ENCODE measurements at regions not wholly inside any gene's neighbourhood (a gene's known extent, or its start where the extent isn't known, plus 50 kb on each side); places are given as distances from the start of the nearest gene placed in this dataset.

DNA sequence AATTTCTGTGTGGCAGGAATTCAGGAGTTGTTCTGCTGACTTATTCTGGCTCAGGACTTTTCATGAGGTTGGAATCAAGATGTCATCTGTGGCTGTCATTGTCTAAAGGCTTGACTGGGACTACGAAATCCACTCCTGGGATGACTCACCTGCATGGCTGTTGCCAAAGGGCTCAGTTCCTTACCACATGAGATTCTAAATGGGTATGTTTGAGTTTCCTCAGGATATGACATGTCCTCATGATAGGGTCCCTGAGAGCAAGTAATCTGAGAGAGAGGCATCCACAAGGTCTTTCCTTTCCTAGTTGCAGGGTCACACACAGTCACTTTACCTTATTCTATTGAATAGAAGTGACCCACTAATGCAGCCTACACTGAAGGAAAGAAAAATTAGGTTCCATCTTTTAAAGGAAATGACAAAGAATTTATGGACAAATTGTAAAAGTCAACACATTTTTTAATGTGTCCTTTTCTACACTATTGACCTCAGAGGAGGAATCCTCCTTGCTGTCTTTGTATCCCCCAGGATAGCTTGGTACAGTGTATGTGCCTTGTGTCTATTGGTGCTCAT, 1025.0 kb upstream of the GJE1 start:
- Histone ChIP-seq H3K9ac (ENCODE audit: low read depth, low read length) (no peak overlapping the region), H3K4me3 (ENCODE audit: low read length) (no peak overlapping the region), H3K27ac (ENCODE audit: low read depth, low read length) (no peak overlapping the region; the same call in 1 of the 2 replicates), H3K4me1 (ENCODE audit: insufficient read depth, low read length) (peaks cover 46% of the 10 kb centered on the region), H3K27me3 (ENCODE audit: insufficient read depth, low read length) (no peaks in the 10 kb centered on the region), H3K9me3 (ENCODE audit: insufficient read depth, low read depth, low read length) (0 out of 2 replicates have a peak, but pooled peaks cover 2% of the 10 kb centered on the region), H3K36me3 (ENCODE audit: insufficient read depth, low read length) (no peaks in the 10 kb centered on the region)
- 79% methylated on average over 1 of the region's 1 CpG for WGBS

DNA sequence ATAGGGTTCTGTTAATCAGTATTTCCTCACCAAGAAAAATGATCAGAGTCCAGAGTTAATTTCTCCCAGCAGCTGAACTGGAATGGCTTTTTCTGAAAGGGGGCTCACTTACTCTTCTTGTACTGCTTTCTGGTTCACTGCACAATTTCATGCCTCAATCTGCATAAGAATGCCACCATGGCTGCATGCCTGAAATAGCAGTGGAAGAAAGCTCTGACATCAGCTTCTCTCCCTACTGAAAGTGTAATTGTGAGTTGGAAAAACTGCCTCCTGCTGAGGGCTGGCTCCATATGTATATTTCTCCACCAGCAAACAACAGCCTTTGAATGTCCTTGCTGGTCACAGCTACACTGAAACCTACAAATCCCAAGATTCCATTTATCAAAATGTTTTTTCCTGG, 1027.2 kb upstream of the GJE1 start:
- H3K9ac ChIP-seq (ENCODE audit: low read depth, low read length): peak overlapping the region; percentile 45

DNA sequence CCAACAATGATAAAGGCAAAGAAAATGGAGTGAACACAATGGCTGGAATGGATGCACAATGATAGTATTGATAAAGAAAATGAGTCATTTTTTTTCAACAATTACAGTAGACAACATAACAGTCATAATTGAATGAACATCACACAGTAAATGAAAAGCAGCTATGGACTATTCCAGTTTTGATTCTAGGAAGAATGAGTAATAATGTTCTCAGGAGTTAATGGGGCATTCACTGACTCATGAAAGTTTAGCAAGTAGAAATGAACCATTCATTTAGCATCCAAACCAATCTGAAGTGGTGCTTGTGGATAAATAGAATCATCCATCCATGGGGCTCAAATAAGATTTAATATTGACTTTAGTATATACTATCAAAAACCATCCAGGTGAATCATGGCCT, 1029.5 kb upstream of the GJE1 start:
- H3K27ac ChIP-seq (ENCODE audit: low read depth, low read length): no peak overlapping the region
- H3K36me3 ChIP-seq (ENCODE audit: insufficient read depth, low read length): no peaks in the 10 kb centered on the region
- no peak overlapping the region for H3K4me3 ChIP-seq (ENCODE audit: low read length)
- no peaks in the 10 kb centered on the region for H3K27me3 ChIP-seq (ENCODE audit: insufficient read depth, low read length)
- 0 out of 2 replicates have a peak, but pooled peaks cover 2% of the 10 kb centered on the region for H3K9me3 ChIP-seq (ENCODE audit: insufficient read depth, low read depth, low read length)
- H3K9ac ChIP-seq (ENCODE audit: low read depth, low read length): no peak overlapping the region
- H3K4me1 ChIP-seq (ENCODE audit: insufficient read depth, low read length): peaks cover 27% of the 10 kb centered on the region

More for the DNA sequence above, 1027.2 kb upstream of the GJE1 start:
- H3K27me3 ChIP-seq (ENCODE audit: insufficient read depth, low read length): no peaks in the 10 kb centered on the region
- H3K36me3 ChIP-seq (ENCODE audit: insufficient read depth, low read length): no peaks in the 10 kb centered on the region
- H3K27ac ChIP-seq (ENCODE audit: low read depth, low read length): peak overlapping the region; percentile 93
- H3K4me1 ChIP-seq (ENCODE audit: insufficient read depth, low read length): peaks cover 29% of the 10 kb centered on the region
- no peak overlapping the region for H3K4me3 ChIP-seq (ENCODE audit: low read length)
- 0 out of 2 replicates have a peak, but pooled peaks cover 2% of the 10 kb centered on the region for H3K9me3 ChIP-seq (ENCODE audit: insufficient read depth, low read depth, low read length)

DNA sequence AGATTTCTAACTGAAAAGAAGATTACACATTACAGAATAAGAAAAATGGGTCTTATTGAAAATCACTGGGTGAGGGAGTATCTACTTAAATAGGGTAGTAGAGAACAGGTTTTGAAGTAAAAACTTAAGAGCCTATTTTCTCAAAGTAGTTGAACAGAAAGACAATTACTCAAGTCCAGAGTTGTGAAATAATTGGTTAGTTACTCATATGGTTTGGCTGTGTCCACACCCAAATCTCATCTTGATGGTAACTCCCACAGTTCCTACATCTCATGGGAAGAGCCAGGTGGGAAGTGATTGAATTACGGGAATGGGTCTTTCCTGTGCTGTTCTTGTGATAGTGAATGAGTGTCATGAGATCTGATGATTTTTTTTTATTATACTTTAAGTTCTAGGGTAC, 1035.3 kb upstream of the GJE1 start:
- H3K4me3 ChIP-seq (ENCODE audit: low read length): no peak overlapping the region
- H3K36me3 ChIP-seq (ENCODE audit: insufficient read depth, low read length): no peaks in the 10 kb centered on the region
- WGBS: 100% methylated on average over 1 of the region's 1 CpG
- no peaks in the 10 kb centered on the region for H3K9me3 ChIP-seq (ENCODE audit: insufficient read depth, low read depth, low read length)
- H3K27ac ChIP-seq (ENCODE audit: low read depth, low read length): no peak overlapping the region
- H3K4me1 ChIP-seq (ENCODE audit: insufficient read depth, low read length): no peaks in the 10 kb centered on the region
- no peak overlapping the region for H3K9ac ChIP-seq (ENCODE audit: low read depth, low read length)
- no peaks in the 10 kb centered on the region for H3K27me3 ChIP-seq (ENCODE audit: insufficient read depth, low read length)

DNA sequence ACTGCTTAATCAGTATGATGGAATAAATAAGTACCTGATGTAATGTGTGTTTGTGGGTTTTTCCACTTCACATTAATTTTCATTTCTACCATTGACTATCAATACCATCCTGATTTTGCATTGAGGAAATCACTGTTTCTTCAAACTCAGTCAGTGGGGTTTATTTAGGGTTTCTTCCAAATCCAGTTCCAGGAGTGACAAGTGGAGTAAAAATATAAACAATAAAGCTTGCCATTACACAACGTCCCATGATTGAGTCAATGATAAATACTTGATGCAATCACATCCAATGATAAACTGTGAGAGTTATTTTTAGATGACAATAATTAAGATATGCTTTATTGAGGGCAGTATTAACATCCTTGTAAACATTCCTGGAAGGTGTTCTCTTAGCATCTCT, 1037.4 kb upstream of the GJE1 start:
- 83% methylated on average over 1 of the region's 1 CpG for WGBS
- no peak overlapping the region for H3K27ac ChIP-seq (ENCODE audit: low read depth, low read length)
- no peaks in the 10 kb centered on the region for H3K27me3 ChIP-seq (ENCODE audit: insufficient read depth, low read length)
- no peaks in the 10 kb centered on the region for H3K4me1 ChIP-seq (ENCODE audit: insufficient read depth, low read length)
- no peaks in the 10 kb centered on the region for H3K9me3 ChIP-seq (ENCODE audit: insufficient read depth, low read depth, low read length)
- no peak overlapping the region for H3K9ac ChIP-seq (ENCODE audit: low read depth, low read length)
- H3K36me3 ChIP-seq (ENCODE audit: insufficient read depth, low read length): no peaks in the 10 kb centered on the region
- H3K4me3 ChIP-seq (ENCODE audit: low read length): no peak overlapping the region

DNA sequence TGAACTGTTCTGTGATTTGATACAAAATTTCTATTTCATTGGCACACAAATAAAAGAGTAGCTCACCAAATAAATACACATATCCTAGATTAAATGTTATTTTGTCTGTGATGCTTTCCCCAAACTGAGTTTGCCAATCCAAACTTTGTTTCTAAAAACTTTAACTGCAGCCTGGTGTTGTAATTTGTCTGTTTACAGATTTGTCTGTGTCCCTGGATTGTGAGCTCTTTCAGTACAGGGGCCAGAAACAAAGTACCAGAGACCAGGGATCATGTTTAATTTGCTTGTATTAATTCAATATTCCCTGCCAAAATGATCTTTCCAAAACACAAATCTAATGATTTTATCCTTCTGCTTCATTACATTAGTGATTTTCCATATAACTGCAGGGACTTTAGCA, 1044.6 kb upstream of the GJE1 start:
- H3K27ac ChIP-seq (ENCODE audit: low read depth, low read length): no peak overlapping the region
- no peaks in the 10 kb centered on the region for H3K9me3 ChIP-seq (ENCODE audit: insufficient read depth, low read depth, low read length)
- H3K9ac ChIP-seq (ENCODE audit: low read depth, low read length): no peak overlapping the region
- H3K4me3 ChIP-seq (ENCODE audit: low read length): no peak overlapping the region
- H3K4me1 ChIP-seq (ENCODE audit: insufficient read depth, low read length): no peaks in the 10 kb centered on the region
- H3K27me3 ChIP-seq (ENCODE audit: insufficient read depth, low read length): no peaks in the 10 kb centered on the region
- H3K36me3 ChIP-seq (ENCODE audit: insufficient read depth, low read length): no peaks in the 10 kb centered on the region

DNA sequence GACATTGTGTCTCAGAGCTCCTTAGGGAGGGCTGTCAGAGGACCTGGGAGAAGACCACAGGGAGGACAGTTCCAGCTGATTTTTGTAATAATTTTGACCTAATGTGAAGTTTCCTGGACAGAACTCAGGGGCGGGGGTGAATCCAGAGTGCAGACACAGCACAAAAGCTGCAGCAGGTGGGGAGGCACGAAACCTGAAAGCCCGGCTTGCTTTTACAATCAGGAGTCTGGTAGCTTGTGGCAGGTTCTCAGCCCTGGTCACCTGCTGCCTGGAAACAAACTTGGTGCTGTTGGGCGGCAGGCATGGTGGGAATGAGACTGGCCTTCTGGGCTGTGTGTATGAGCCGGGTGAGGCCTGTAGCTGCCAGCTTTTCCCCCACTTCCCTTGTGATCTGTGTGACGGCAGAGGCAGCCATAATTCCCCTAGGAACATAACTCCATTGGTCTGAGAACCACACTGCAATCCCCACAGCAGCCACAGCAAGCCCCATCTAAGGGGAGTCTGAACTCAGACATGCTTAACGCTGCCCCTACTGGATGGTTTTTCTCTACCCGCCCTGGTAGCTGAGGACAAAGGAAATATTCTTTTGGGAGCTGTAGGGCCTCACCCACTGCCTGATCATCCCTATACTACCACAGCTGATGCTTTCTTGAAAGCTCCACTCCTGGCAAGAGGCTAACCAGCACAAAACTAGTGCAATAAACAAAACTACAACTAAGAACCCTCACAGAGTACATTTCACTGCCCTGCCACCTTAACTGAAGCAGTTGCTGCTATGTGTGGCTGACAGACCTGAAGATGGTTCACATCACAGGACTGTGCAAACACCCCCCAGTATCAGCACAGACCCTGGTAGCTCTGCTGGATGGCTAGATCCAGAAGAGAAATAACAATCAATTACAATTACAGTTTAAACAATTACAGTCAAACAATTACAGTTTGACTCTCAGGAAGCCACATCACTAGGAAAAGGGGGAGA, 1055.1 kb upstream of the GJE1 start:
- Histone ChIP-seq H3K9me3 (ENCODE audit: insufficient read depth, low read depth, low read length) (no peaks in the 10 kb centered on the region), H3K27me3 (ENCODE audit: insufficient read depth, low read length) (no peaks in the 10 kb centered on the region), H3K4me3 (ENCODE audit: low read length) (no peak overlapping the region), H3K27ac (ENCODE audit: low read depth, low read length) (no peak overlapping the region), H3K36me3 (ENCODE audit: insufficient read depth, low read length) (no peaks in the 10 kb centered on the region), H3K4me1 (ENCODE audit: insufficient read depth, low read length) (no peaks in the 10 kb centered on the region), H3K9ac (ENCODE audit: low read depth, low read length) (no peak overlapping the region)
- 86% methylated on average over 8 of the region's 8 CpGs for WGBS

DNA sequence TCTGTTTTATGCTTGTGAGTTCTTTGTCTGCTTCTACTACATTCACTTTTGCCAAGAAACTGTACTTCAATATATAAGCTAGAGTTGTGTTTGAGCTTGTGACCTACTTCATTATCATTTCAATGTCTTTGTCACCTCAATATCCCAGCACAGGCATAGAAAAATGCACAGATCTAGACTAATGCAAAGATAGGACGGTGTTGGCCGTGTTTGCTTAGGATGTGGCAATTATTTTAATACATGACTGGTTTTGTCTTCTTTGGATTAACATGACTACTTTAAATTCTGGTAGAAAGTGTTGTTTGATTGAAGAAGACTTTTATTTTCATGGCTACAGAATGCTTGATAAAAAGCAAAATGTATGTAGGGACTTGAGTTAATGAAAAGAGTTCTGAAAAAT, 1075.0 kb upstream of the GJE1 start:
- no peaks in the 10 kb centered on the region for H3K9me3 ChIP-seq (ENCODE audit: insufficient read depth, low read depth, low read length)
- no peaks in the 10 kb centered on the region for H3K27me3 ChIP-seq (ENCODE audit: insufficient read depth, low read length)
- no peak overlapping the region for H3K27ac ChIP-seq (ENCODE audit: low read depth, low read length)
- H3K36me3 ChIP-seq (ENCODE audit: insufficient read depth, low read length): no peaks in the 10 kb centered on the region
- no peak overlapping the region for H3K9ac ChIP-seq (ENCODE audit: low read depth, low read length)
- WGBS: 91% methylated on average over 2 of the region's 2 CpGs
- H3K4me3 ChIP-seq (ENCODE audit: low read length): no peak overlapping the region
- H3K4me1 ChIP-seq (ENCODE audit: insufficient read depth, low read length): no peaks in the 10 kb centered on the region

DNA sequence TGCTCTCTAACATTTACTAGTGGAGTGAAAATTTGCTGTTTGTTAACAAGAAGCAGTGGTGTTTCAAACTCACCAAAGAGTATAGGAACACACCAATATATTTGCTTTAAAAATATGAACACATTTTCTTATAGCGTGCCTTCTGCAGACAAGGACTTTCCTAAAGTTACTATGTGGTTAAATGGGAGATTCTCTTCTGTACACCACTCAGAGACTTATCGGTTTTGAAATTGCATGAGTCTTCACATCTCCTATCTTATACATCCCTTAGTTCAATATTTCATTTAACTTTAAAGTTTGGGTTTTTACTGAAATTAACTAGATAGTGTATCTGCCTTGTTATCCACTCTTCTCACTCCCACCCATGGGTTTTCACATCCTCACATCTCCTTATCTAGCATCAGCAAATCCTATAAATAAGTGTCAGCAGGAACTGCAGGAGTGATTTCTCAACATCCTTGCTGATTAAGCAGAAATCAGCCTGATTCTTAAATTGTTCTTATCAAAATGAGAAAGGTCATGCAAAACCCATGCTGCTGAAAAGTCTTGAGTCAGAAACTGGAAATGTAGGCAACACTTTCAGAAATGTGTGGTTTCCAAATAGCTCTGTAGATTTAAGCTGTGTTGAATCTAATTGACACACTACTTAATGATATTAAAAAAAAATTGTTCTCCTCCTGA, 1075.6 kb upstream of the GJE1 start:
- no peaks in the 10 kb centered on the region for H3K27me3 ChIP-seq (ENCODE audit: insufficient read depth, low read length)
- WGBS: 80% methylated on average over 1 of the region's 2 CpGs
- H3K4me3 ChIP-seq (ENCODE audit: low read length): no peak overlapping the region
- no peaks in the 10 kb centered on the region for H3K4me1 ChIP-seq (ENCODE audit: insufficient read depth, low read length)
- H3K36me3 ChIP-seq (ENCODE audit: insufficient read depth, low read length): no peaks in the 10 kb centered on the region
- no peak overlapping the region for H3K9ac ChIP-seq (ENCODE audit: low read depth, low read length)
- no peaks in the 10 kb centered on the region for H3K9me3 ChIP-seq (ENCODE audit: insufficient read depth, low read depth, low read length)
- H3K27ac ChIP-seq (ENCODE audit: low read depth, low read length): no peak overlapping the region

DNA sequence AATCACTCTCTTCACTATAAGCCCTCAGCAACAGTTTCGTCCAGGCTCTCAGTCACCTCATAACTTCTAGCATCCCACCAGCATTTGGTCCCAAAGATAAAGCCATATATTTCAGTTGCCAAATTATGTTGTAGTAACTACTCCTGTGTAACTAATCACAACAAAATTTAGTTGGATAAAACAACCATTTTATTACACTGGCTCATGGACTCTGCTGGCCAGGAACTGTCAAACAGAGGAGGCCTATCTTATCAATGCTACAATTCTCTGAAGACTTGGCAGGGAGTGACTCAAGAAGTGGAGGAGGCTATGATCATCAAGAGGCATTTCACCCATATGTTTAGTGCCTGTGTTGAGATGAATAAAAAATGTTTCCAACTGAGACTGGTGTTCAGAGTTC, 1082.3 kb upstream of the GJE1 start:
- Histone ChIP-seq H3K9ac (ENCODE audit: low read depth, low read length) (no peak overlapping the region), H3K27ac (ENCODE audit: low read depth, low read length) (no peak overlapping the region), H3K9me3 (ENCODE audit: insufficient read depth, low read depth, low read length) (peaks cover 10% of the 10 kb centered on the region; the same call in 1 of the 2 replicates), H3K4me1 (ENCODE audit: insufficient read depth, low read length) (no peaks in the 10 kb centered on the region), H3K36me3 (ENCODE audit: insufficient read depth, low read length) (no peaks in the 10 kb centered on the region), H3K4me3 (ENCODE audit: low read length) (no peak overlapping the region), H3K27me3 (ENCODE audit: insufficient read depth, low read length) (no peaks in the 10 kb centered on the region)
- WGBS: 94% methylated on average over 1 of the region's 1 CpG

DNA sequence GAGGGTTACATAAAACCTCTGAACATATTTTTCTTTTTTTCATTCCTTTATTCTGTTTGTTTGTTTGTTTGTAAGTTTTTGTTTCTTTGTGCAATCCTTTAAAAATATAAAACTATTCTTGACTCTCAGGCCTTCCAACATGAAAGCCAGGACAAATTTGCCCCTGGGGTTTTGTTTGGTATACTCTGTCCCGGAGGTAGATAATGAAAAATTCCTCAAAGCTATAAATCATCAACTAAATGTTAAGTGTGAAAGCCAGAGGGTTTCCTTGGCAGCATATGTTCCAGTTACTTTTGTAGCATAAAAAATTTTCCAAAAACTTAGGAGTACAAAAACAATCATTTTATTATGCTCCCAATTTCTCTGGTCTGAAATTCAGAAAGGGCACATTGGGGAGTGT, 1084.3 kb upstream of the GJE1 start:
- Histone ChIP-seq H3K27ac (ENCODE audit: low read depth, low read length) (no peak overlapping the region), H3K27me3 (ENCODE audit: insufficient read depth, low read length) (no peaks in the 10 kb centered on the region), H3K4me1 (ENCODE audit: insufficient read depth, low read length) (no peaks in the 10 kb centered on the region), H3K36me3 (ENCODE audit: insufficient read depth, low read length) (no peaks in the 10 kb centered on the region), H3K9ac (ENCODE audit: low read depth, low read length) (no peak overlapping the region), H3K9me3 (ENCODE audit: insufficient read depth, low read depth, low read length) (peaks cover 14% of the 10 kb centered on the region; the same call in 1 of the 2 replicates), H3K4me3 (ENCODE audit: low read length) (no peak overlapping the region)
- no CpG with 5 or more reads among the region's 1 CpG for WGBS
